HG02798 (cell line): ENCODE measurements at regions not wholly inside any gene's neighbourhood (a gene's known extent, or its start where the extent isn't known, plus 50 kb on each side); places are given as distances from the start of the nearest gene placed in this dataset.
"Not testable (repeated sequence)": the region's sequence is repeated elsewhere in the genome, so short reads cannot be mapped to it uniquely, and the experiment has no call there.

ENCODE experiments used
- ATAC-seq: cut with Tn5 transposase; IDR thresholded peaks from one replicate; pipeline ENCODE4 v1.9.1; 2021; ENCODE audit warnings: mild to moderate bottlenecking; ENCODE audit not compliant: unreplicated experiment, poor library complexity

- ATAC-seq: no peak
Measured at GRCh38 chr17:33871720-33872540, 383.2 kb upstream of the CCL2 start.

- no peak for ATAC-seq
Measured at GRCh38 chr17:33873201-33873617, 381.9 kb upstream of the CCL2 start.

GRCh38 chr17:33874617-33875060 is 380.4 kb upstream of the CCL2 start:
- ATAC-seq: no peak

GRCh38 chr17:33875973-33876372 is 379.1 kb upstream of the CCL2 start:
- no peak for ATAC-seq

GRCh38 chr17:33882273-33882672 is 372.8 kb upstream of the CCL2 start:
- not testable (repeated sequence) for ATAC-seq

GRCh38 chr17:33882677-33883076 is 372.4 kb upstream of the CCL2 start:
- ATAC-seq: not testable (repeated sequence)

GRCh38 chr17:33888455-33888854 is 366.6 kb upstream of the CCL2 start:
- no peak for ATAC-seq

GRCh38 chr17:33889040-33889439 is 366.0 kb upstream of the CCL2 start:
- ATAC-seq: no peak

GRCh38 chr17:33889766-33890165 is 365.3 kb upstream of the CCL2 start:
- no peak for ATAC-seq

GRCh38 chr17:33892717-33893591 is 362.1 kb upstream of the CCL2 start:
- ATAC-seq: no peak

- no peak for ATAC-seq
Measured at GRCh38 chr17:33895491-33895890, 359.6 kb upstream of the CCL2 start.

GRCh38 chr17:33896263-33896662 is 358.8 kb upstream of the CCL2 start:
- ATAC-seq: no peak

GRCh38 chr17:33901085-33901484 is 354.0 kb upstream of the CCL2 start:
- no peak for ATAC-seq

- ATAC-seq: no peak
Measured at GRCh38 chr17:33902901-33903449, 352.1 kb upstream of the CCL2 start.

- no peak for ATAC-seq
Measured at GRCh38 chr17:33904476-33904875, 350.6 kb upstream of the CCL2 start.

- ATAC-seq: no peak
Measured at GRCh38 chr17:33905338-33905800, 349.7 kb upstream of the CCL2 start.

GRCh38 chr17:33908363-33909064 is 346.6 kb upstream of the CCL2 start:
- no peak for ATAC-seq

- ATAC-seq: no peak
Measured at GRCh38 chr17:33910200-33910857, 344.8 kb upstream of the CCL2 start.

GRCh38 chr17:33914125-33914524 is 341.0 kb upstream of the CCL2 start:
- no peak for ATAC-seq

GRCh38 chr17:33922971-33923370 is 332.1 kb upstream of the CCL2 start:
- ATAC-seq: no peak
